ENCODE measurements at regions not wholly inside any gene's neighbourhood (a gene's known extent, or its start where the extent isn't known, plus 50 kb on each side); places are given as distances from the start of the nearest gene placed in this dataset.
"Not testable (repeated sequence)": the region's sequence is repeated elsewhere in the genome, so short reads cannot be mapped to it uniquely, and the experiment has no call there.

GRCh38 chr22:33166206-33166605, 108.0 kb upstream of the SYN3 start:
- H3K27ac ChIP-seq (ENCODE audit: low read length) = no peak overlapping the region
- ATAC-seq (ENCODE audit: insufficient read depth, low read depth) (no peak), DNase-seq (no peak)

DNA sequence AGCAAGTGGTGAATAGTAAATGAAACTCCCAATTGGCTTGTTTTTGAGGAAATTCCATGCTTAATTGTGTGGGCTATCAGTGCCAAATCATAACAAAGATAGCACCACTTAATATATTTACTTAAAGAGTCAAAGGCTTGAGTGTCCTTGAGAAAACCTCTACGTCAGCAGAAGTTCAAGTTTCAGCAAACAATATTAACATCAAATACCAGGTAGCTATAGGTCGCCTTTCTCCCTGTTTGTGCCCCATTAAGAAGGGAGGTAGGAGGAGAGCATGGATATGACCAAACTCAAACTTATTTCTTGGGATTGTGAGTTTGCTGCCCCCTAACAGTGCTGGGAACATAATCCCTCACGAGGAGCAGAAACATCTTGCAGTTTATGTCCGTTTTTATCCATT, 105.6 kb upstream of the SYN3 start:
- no peaks in the 10 kb centered on the region for H3K4me1 ChIP-seq (ENCODE audit: insufficient read depth, low read length)
- no peak overlapping the region for H3K9ac ChIP-seq (ENCODE audit: low read depth, low read length)
- no peaks in the 10 kb centered on the region for H4K20me1 ChIP-seq (ENCODE audit: insufficient read depth, low read length)
- TF ChIP-seq EZH2 (IDR thresholded peaks at IDR 0.05; ENCODE audit: borderline replicate concordance, low read depth, low read length, severe bottlenecking) = no peak
- TF ChIP-seq, protein P1, sequence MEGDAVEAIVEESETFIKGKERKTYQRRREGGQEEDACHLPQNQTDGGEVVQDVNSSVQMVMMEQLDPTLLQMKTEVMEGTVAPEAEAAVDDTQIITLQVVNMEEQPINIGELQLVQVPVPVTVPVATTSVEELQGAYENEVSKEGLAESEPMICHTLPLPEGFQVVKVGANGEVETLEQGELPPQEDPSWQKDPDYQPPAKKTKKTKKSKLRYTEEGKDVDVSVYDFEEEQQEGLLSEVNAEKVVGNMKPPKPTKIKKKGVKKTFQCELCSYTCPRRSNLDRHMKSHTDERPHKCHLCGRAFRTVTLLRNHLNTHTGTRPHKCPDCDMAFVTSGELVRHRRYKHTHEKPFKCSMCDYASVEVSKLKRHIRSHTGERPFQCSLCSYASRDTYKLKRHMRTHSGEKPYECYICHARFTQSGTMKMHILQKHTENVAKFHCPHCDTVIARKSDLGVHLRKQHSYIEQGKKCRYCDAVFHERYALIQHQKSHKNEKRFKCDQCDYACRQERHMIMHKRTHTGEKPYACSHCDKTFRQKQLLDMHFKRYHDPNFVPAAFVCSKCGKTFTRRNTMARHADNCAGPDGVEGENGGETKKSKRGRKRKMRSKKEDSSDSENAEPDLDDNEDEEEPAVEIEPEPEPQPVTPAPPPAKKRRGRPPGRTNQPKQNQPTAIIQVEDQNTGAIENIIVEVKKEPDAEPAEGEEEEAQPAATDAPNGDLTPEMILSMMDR (IDR thresholded peaks at IDR 0.05; ENCODE audit: borderline replicate concordance, extremely low read depth, low read length, poor library complexity, severe bottlenecking) = no peak
- no peak overlapping the region for H2AFZ ChIP-seq (ENCODE audit: low read depth, low read length)
- H3K4me3 ChIP-seq (ENCODE audit: low read depth in 1 of 2, low read length in 2 of 2) = no peak overlapping the region
- no peaks in the 10 kb centered on the region for H3K79me2 ChIP-seq (ENCODE audit: insufficient read depth, low read length)
- no peak for ATAC-seq (ENCODE audit: insufficient read depth, low read depth)
- H3K9me3 ChIP-seq (ENCODE audit: insufficient read depth, low read length, severe bottlenecking) = no peaks in the 10 kb centered on the region
- H3K4me2 ChIP-seq (ENCODE audit: insufficient read depth, low read length) = no peak overlapping the region
- no peaks in the 10 kb centered on the region for H3K36me3 ChIP-seq (ENCODE audit: insufficient read depth, low read length)
- DNase-seq = no peak
- no peak overlapping the region for H3K27ac ChIP-seq (ENCODE audit: low read length)
- peaks cover 4% of the 10 kb centered on the region for H3K27me3 ChIP-seq (ENCODE audit: insufficient read depth, low read length, poor library complexity)

More at GRCh38 chr22:33166206-33166605, 108.0 kb upstream of the SYN3 start:
- Histone ChIP-seq H4K20me1 (ENCODE audit: insufficient read depth, low read length) (no peaks in the 10 kb centered on the region), H3K4me2 (ENCODE audit: insufficient read depth, low read length) (no peak overlapping the region), H3K27me3 (ENCODE audit: insufficient read depth, low read length, poor library complexity) (no peaks in the 10 kb centered on the region), H3K4me3 (ENCODE audit: low read depth in 1 of 2, low read length in 2 of 2) (no peak overlapping the region), H3K36me3 (ENCODE audit: insufficient read depth, low read length) (no peaks in the 10 kb centered on the region), H3K9ac (ENCODE audit: low read depth, low read length) (no peak overlapping the region), H2AFZ (ENCODE audit: low read depth, low read length) (no peak overlapping the region), H3K9me3 (ENCODE audit: insufficient read depth, low read length, severe bottlenecking) (no peaks in the 10 kb centered on the region), H3K79me2 (ENCODE audit: insufficient read depth, low read length) (no peaks in the 10 kb centered on the region), H3K4me1 (ENCODE audit: insufficient read depth, low read length) (no peaks in the 10 kb centered on the region)
- no peak for TF ChIP-seq EZH2 (IDR thresholded peaks at IDR 0.05; ENCODE audit: borderline replicate concordance, low read depth, low read length, severe bottlenecking)
- TF ChIP-seq, protein P1 (IDR thresholded peaks at IDR 0.05; ENCODE audit: borderline replicate concordance, extremely low read depth, low read length, poor library complexity, severe bottlenecking) = no peak

GRCh38 chr22:33162196-33162595, 104.0 kb upstream of the SYN3 start:
- no peaks in the 10 kb centered on the region for H3K79me2 ChIP-seq (ENCODE audit: insufficient read depth, low read length)
- H3K9me3 ChIP-seq (ENCODE audit: insufficient read depth, low read length, severe bottlenecking) = no peaks in the 10 kb centered on the region
- H3K27me3 ChIP-seq (ENCODE audit: insufficient read depth, low read length, poor library complexity) = peaks cover 4% of the 10 kb centered on the region
- no peaks in the 10 kb centered on the region for H3K4me1 ChIP-seq (ENCODE audit: insufficient read depth, low read length)
- no peak overlapping the region for H3K4me2 ChIP-seq (ENCODE audit: insufficient read depth, low read length)
- ATAC-seq (ENCODE audit: insufficient read depth, low read depth) (no peak), DNase-seq (no peak)
- no peak overlapping the region for H3K4me3 ChIP-seq (ENCODE audit: low read depth in 1 of 2, low read length in 2 of 2)
- no peak overlapping the region for H3K27ac ChIP-seq (ENCODE audit: low read length)
- no peaks in the 10 kb centered on the region for H3K36me3 ChIP-seq (ENCODE audit: insufficient read depth, low read length)
- no peak overlapping the region for H3K9ac ChIP-seq (ENCODE audit: low read depth, low read length)
- no peak overlapping the region for H2AFZ ChIP-seq (ENCODE audit: low read depth, low read length)
- TF ChIP-seq, protein P1 (IDR thresholded peaks at IDR 0.05; ENCODE audit: borderline replicate concordance, extremely low read depth, low read length, poor library complexity, severe bottlenecking) = no peak
- TF ChIP-seq EZH2 (IDR thresholded peaks at IDR 0.05; ENCODE audit: borderline replicate concordance, low read depth, low read length, severe bottlenecking) = no peak
- H4K20me1 ChIP-seq (ENCODE audit: insufficient read depth, low read length) = no peaks in the 10 kb centered on the region

DNA sequence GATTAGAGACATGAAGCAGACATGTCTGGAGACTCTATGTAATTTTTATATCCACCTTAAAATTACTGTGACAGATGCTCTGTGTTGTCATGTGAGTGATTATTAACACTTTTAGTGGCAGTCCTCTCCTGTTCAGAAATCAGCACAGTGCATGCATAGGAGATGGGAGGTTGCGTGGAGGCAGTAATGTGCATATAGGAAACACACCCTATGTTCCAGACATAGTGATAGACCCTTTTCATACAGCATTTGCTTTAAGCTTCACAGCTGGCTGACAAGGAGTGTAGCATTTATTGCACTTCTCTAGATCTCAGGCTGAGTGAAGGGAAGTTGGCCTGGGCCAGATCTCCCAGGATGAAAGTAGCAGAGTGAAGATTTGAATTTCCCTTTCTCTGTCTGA, 102.3 kb upstream of the SYN3 start:
- ATAC-seq (ENCODE audit: insufficient read depth, low read depth) (no peak), DNase-seq (no peak)
- H3K36me3 ChIP-seq (ENCODE audit: insufficient read depth, low read length) = no peaks in the 10 kb centered on the region
- H3K9ac ChIP-seq (ENCODE audit: low read depth, low read length) = no peak overlapping the region
- no peaks in the 10 kb centered on the region for H3K9me3 ChIP-seq (ENCODE audit: insufficient read depth, low read length, severe bottlenecking)
- no peak overlapping the region for H3K4me2 ChIP-seq (ENCODE audit: insufficient read depth, low read length)
- H4K20me1 ChIP-seq (ENCODE audit: insufficient read depth, low read length) = no peaks in the 10 kb centered on the region
- peaks cover 4% of the 10 kb centered on the region for H3K27me3 ChIP-seq (ENCODE audit: insufficient read depth, low read length, poor library complexity)
- H2AFZ ChIP-seq (ENCODE audit: low read depth, low read length) = no peak overlapping the region
- no peaks in the 10 kb centered on the region for H3K79me2 ChIP-seq (ENCODE audit: insufficient read depth, low read length)
- no peak for TF ChIP-seq EZH2 (IDR thresholded peaks at IDR 0.05; ENCODE audit: borderline replicate concordance, low read depth, low read length, severe bottlenecking)
- TF ChIP-seq, protein P1 (IDR thresholded peaks at IDR 0.05; ENCODE audit: borderline replicate concordance, extremely low read depth, low read length, poor library complexity, severe bottlenecking) = no peak
- H3K4me3 ChIP-seq (ENCODE audit: low read depth in 1 of 2, low read length in 2 of 2) = no peak overlapping the region
- H3K27ac ChIP-seq (ENCODE audit: low read length) = no peak overlapping the region
- H3K4me1 ChIP-seq (ENCODE audit: insufficient read depth, low read length) = no peaks in the 10 kb centered on the region

GRCh38 chr22:33154967-33155366, 96.8 kb upstream of the SYN3 start:
- H3K79me2 ChIP-seq (ENCODE audit: insufficient read depth, low read length); H3K27ac ChIP-seq (ENCODE audit: low read length); H3K9me3 ChIP-seq (ENCODE audit: insufficient read depth, low read length, severe bottlenecking); H3K4me3 ChIP-seq (ENCODE audit: low read depth in 1 of 2, low read length in 2 of 2); ATAC-seq (ENCODE audit: insufficient read depth, low read depth); H3K27me3 ChIP-seq (ENCODE audit: insufficient read depth, low read length, poor library complexity); H4K20me1 ChIP-seq (ENCODE audit: insufficient read depth, low read length); H3K9ac ChIP-seq (ENCODE audit: low read depth, low read length); H3K4me2 ChIP-seq (ENCODE audit: insufficient read depth, low read length); H2AFZ ChIP-seq (ENCODE audit: low read depth, low read length); H3K36me3 ChIP-seq (ENCODE audit: insufficient read depth, low read length); H3K4me1 ChIP-seq (ENCODE audit: insufficient read depth, low read length); DNase-seq: not testable (repeated sequence)
